Endothelial cell of umbilical vein (primary cell): ENCODE measurements at regions not wholly inside any gene's neighbourhood (a gene's known extent, or its start where the extent isn't known, plus 50 kb on each side); places are given as distances from the start of the nearest gene placed in this dataset.

ENCODE experiments used
- BruUV-seq: library from RNA; stranded (reverse); fragments of 400-500 nt; replicated peaks from 2 replicates; lab custom pipeline; 2021; lab: Mats Ljungman, UMichigan
- CTCF ChIA-PET: fragments of 300-600, 350-600 bp; sonication (Branson Sonifier 250); formaldehyde crosslinking; loops from one replicate; lab custom pipeline; 2021; ENCODE audit warnings: antibody characterized with exemption, inconsistent platforms; lab: Charles Lee
- POLR2A ChIA-PET: fragments of 300-600, 350-600 bp; sonication (Branson Sonifier 250); formaldehyde crosslinking; loops from one replicate; lab custom pipeline; 2021; ENCODE audit warnings: antibody characterized with exemption, inconsistent platforms; lab: Charles Lee
- DNase-seq: peaks from one replicate; pipeline ENCODE4 v3.0.0-alpha.2; 2011; ENCODE audit warnings: low read depth, low spot score
- FAIRE-seq: peaks from 2 replicates; lab custom pipeline; 2011; peaks lifted over from hg19 to GRCh38; lab: Jason Lieb, UNC
- H2AFZ ChIP-seq: 2 replicates; pipeline ENCODE4 v1.6.0; 2012; ENCODE audit warnings: low read depth, low read length, control low read depth, inconsistent platforms
- H3K27ac ChIP-seq: 2 replicates; pipeline ENCODE4 v1.5.1; 2011; ENCODE audit warnings: low read depth, mild to moderate bottlenecking, control low read depth, low read length, moderate library complexity; ENCODE audit not compliant: insufficient read depth
- H3K27me3 ChIP-seq, 2 experiments: 2 replicates each; pipeline versions ENCODE4 v1.6.0 to v1.6.1; 2011; ENCODE audit warnings: low read length in 2 of 2, mixed read lengths in 1 of 2; ENCODE audit not compliant: control insufficient read depth in 2 of 2, insufficient read depth in 2 of 2
- H3K36me3 ChIP-seq, 2 experiments: 2 replicates in 1 of 2; 3 replicates in 1 of 2; pipeline ENCODE4 v1.5.1; 2011; ENCODE audit warnings: low read length in 2 of 2, mild to moderate bottlenecking in 1 of 2, moderate library complexity in 1 of 2; ENCODE audit not compliant: control insufficient read depth in 2 of 2, insufficient read depth in 2 of 2; ENCODE audit errors: extremely low read depth in 1 of 2
- H3K4me1 ChIP-seq: 3 replicates; pipeline ENCODE4 v1.5.1; 2011; ENCODE audit warnings: mild to moderate bottlenecking, low read length; ENCODE audit not compliant: control insufficient read depth, insufficient read depth; ENCODE audit errors: extremely low read depth
- H3K4me2 ChIP-seq: 2 replicates; pipeline ENCODE4 v1.6.1; 2011; ENCODE audit warnings: low read length, control low read depth, mixed read lengths; ENCODE audit not compliant: insufficient read depth
- H3K4me3 ChIP-seq, 3 experiments: fragments of 200-600 bp in 1 of 3; sonication (generic), shearing (Covaris generic) in 1 of 3; replicated peaks in 1 of 3; 2 replicates each; pipeline ENCODE4 v1.5.1; 2011 to 2016; ENCODE audit warnings: control low read depth in 3 of 3, low read length in 3 of 3, mild to moderate bottlenecking in 2 of 3, inconsistent platforms in 1 of 3, low read depth in 1 of 3, moderate library complexity in 1 of 3; ENCODE audit not compliant: insufficient read depth in 1 of 3
- H3K79me2 ChIP-seq: 2 replicates; pipeline ENCODE4 v1.6.0; 2012; ENCODE audit warnings: low read length, inconsistent platforms; ENCODE audit not compliant: control insufficient read depth, insufficient read depth
- H3K9ac ChIP-seq: replicated peaks from 2 replicates; pipeline ENCODE3; 2011; ENCODE audit warnings: low read length, control low read depth; ENCODE audit not compliant: insufficient read depth; ENCODE audit errors: extremely low read depth
- H3K9me1 ChIP-seq: replicated peaks from 3 replicates; pipeline ENCODE4 v1.6.0; 2011; ENCODE audit warnings: mild to moderate bottlenecking, low read length; ENCODE audit not compliant: control insufficient read depth, insufficient read depth; ENCODE audit errors: extremely low read depth
- H3K9me3 ChIP-seq: replicated peaks from 2 replicates; pipeline ENCODE4 v1.5.1; 2012; ENCODE audit warnings: low read length, inconsistent platforms; ENCODE audit not compliant: control insufficient read depth, insufficient read depth
- H4K20me1 ChIP-seq: replicated peaks from 2 replicates; pipeline ENCODE3; 2011; ENCODE audit warnings: mild to moderate bottlenecking, low read length; ENCODE audit not compliant: control insufficient read depth, insufficient read depth; ENCODE audit errors: extremely low read depth
- EZH2 ChIP-seq: IDR thresholded peaks from 2 replicates; pipeline ENCODE4 v1.6.1; 2012; ENCODE audit warnings: borderline replicate concordance, low read depth, mild to moderate bottlenecking, moderate library complexity, low read length, inconsistent platforms; ENCODE audit not compliant: severe bottlenecking
- FOS ChIP-seq: IDR thresholded peaks from 2 replicates; pipeline ENCODE4 v1.6.1; 2011; ENCODE audit warnings: mild to moderate bottlenecking, low read length, moderate library complexity, borderline replicate concordance; ENCODE audit not compliant: insufficient read depth
- GATA2 ChIP-seq: IDR thresholded peaks from 2 replicates; pipeline ENCODE4 v1.7.0; 2011; ENCODE audit warnings: low read depth, mild to moderate bottlenecking, moderate library complexity, mixed read lengths, low read length; ENCODE audit not compliant: insufficient read length, insufficient read depth
- JUN ChIP-seq: IDR thresholded peaks from 2 replicates; pipeline ENCODE4 v1.6.1; 2011; ENCODE audit warnings: borderline replicate concordance, low read depth; ENCODE audit not compliant: insufficient read length, insufficient read depth
- MAX ChIP-seq: IDR thresholded peaks from 2 replicates; pipeline ENCODE4 v1.6.1; 2011; ENCODE audit not compliant: insufficient read depth, insufficient read length
- MYC ChIP-seq: IDR thresholded peaks from one replicate; pipeline ENCODE4 v1.6.1; 2011; ENCODE audit warnings: mild to moderate bottlenecking, low read depth, low read length
- POLR2A ChIP-seq: IDR thresholded peaks from 2 replicates; pipeline ENCODE4 v1.6.1; 2012; ENCODE audit warnings: low read depth, mild to moderate bottlenecking, control low read depth, low read length
- POLR2AphosphoS5 ChIP-seq: IDR thresholded peaks from 2 replicates; pipeline ENCODE4 v1.6.1; 2012; ENCODE audit warnings: low read depth, mild to moderate bottlenecking, control low read depth, low read length, moderate library complexity; ENCODE audit not compliant: insufficient read depth
- dilution Hi-C: fragments of 300-500 bp; cut with MboI; formaldehyde crosslinking; loops from one replicate; pipeline ENCODE4 v1.15.0; 2019; ENCODE audit warnings: low sequenced_read_pairs; ENCODE audit not compliant: extremely low pct_ligation_motif_present
- intact Hi-C: fragments of 100-400 bp; cut with micrococcal nuclease; formaldehyde crosslinking; loops from one replicate; pipeline ENCODE4 v1.10.0; 2022
- TF ChIP-seq, protein P1 (sequence below), 2 donors: IDR thresholded peaks; 1 replicate in 1 of 2; 2 replicates in 1 of 2; pipeline ENCODE4 v1.5.1; 2011; ENCODE audit warnings: low read length in 2 of 2, mild to moderate bottlenecking in 2 of 2, moderate library complexity in 2 of 2, control low read depth in 1 of 2, inconsistent platforms in 1 of 2, low read depth in 1 of 2; ENCODE audit not compliant: insufficient read depth in 1 of 2; ENCODE audit errors: extremely low read depth in 1 of 2

GRCh38 chr6:74459260-74459659 is 746.6 kb downstream of the COL12A1 start:
- intact Hi-C loops: no loop called here
- H3K27me3 ChIP-seq: no peaks in the 10 kb centered on the region
- H3K4me3 ChIP-seq: no peak overlapping the region
- POLR2A ChIA-PET: no interaction called here
- dilution Hi-C loops: no loop called here
- no peaks in the 10 kb centered on the region for H4K20me1 ChIP-seq
- H3K9me3 ChIP-seq: no peaks in the 10 kb centered on the region
- FAIRE-seq (no peak), DNase-seq (no peak)
- no peaks in the 10 kb centered on the region for H3K79me2 ChIP-seq
- BruUV-seq: no TSS peak
- no peak overlapping the region for H3K9ac ChIP-seq
- H3K9me1 ChIP-seq: no peaks in the 10 kb centered on the region
- CTCF ChIA-PET: no interaction called here
- H3K4me2 ChIP-seq: no peak overlapping the region
- TF ChIP-seq MAX: no peak
- TF ChIP-seq, protein P1, sequence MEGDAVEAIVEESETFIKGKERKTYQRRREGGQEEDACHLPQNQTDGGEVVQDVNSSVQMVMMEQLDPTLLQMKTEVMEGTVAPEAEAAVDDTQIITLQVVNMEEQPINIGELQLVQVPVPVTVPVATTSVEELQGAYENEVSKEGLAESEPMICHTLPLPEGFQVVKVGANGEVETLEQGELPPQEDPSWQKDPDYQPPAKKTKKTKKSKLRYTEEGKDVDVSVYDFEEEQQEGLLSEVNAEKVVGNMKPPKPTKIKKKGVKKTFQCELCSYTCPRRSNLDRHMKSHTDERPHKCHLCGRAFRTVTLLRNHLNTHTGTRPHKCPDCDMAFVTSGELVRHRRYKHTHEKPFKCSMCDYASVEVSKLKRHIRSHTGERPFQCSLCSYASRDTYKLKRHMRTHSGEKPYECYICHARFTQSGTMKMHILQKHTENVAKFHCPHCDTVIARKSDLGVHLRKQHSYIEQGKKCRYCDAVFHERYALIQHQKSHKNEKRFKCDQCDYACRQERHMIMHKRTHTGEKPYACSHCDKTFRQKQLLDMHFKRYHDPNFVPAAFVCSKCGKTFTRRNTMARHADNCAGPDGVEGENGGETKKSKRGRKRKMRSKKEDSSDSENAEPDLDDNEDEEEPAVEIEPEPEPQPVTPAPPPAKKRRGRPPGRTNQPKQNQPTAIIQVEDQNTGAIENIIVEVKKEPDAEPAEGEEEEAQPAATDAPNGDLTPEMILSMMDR (IDR thresholded peaks at IDR 0.05; ENCODE audit: extremely low read depth in 1 of 2, insufficient read depth in 1 of 2, low read depth in 1 of 2, low read length in 2 of 2): no peak
- no peak for TF ChIP-seq MYC
- TF ChIP-seq GATA2: no peak
- no peak for TF ChIP-seq FOS
- TF ChIP-seq POLR2A: no peak
- TF ChIP-seq JUN: no peak
- TF ChIP-seq POLR2AphosphoS5: no peak
- TF ChIP-seq EZH2: no peak
- no peak overlapping the region for H2AFZ ChIP-seq
- H3K36me3 ChIP-seq: no peaks in the 10 kb centered on the region
- no peaks in the 10 kb centered on the region for H3K4me1 ChIP-seq
- H3K27ac ChIP-seq: no peak overlapping the region
